GM19025 (cell line): ENCODE measurements at regions not wholly inside any gene's neighbourhood (a gene's known extent, or its start where the extent isn't known, plus 50 kb on each side); places are given as distances from the start of the nearest gene placed in this dataset.
"Not testable (repeated sequence)": the region's sequence is repeated elsewhere in the genome, so short reads cannot be mapped to it uniquely, and the experiment has no call there.

Source experiments
- ATAC-seq: cut with Tn5 transposase; IDR thresholded peaks from one replicate; pipeline ENCODE4 v1.9.1; 2021; ENCODE audit warnings: mild to moderate bottlenecking, low read depth, moderate library complexity; ENCODE audit not compliant: unreplicated experiment

- no peak for ATAC-seq
These were observed 132.1 kb upstream of the SETBP1 start for GRCh38 chr18:44548291-44549221.

- no peak for ATAC-seq
These were observed 128.0 kb upstream of the SETBP1 start for GRCh38 chr18:44552706-44553105.

DNA sequence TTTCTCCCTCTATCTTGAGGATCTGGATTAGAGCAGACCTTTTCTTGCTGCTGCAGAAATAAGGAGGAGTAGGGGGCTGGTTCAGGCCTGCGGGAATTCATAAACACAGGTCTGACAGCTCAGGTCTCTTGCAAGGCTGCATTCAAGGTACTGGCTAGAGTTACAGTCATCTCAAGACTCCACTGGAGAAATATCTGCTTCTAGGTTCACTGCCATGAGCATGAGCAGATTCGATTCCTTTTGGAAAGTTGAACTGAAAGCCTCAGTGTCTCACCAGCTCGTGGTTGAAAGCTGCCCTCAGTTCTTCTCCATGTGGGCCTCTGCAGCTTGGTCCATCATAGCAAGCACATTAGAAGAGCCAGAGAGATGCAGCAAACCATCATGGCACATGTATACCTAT lies 124.4 kb upstream of the SETBP1 start:
- no peak for ATAC-seq

DNA sequence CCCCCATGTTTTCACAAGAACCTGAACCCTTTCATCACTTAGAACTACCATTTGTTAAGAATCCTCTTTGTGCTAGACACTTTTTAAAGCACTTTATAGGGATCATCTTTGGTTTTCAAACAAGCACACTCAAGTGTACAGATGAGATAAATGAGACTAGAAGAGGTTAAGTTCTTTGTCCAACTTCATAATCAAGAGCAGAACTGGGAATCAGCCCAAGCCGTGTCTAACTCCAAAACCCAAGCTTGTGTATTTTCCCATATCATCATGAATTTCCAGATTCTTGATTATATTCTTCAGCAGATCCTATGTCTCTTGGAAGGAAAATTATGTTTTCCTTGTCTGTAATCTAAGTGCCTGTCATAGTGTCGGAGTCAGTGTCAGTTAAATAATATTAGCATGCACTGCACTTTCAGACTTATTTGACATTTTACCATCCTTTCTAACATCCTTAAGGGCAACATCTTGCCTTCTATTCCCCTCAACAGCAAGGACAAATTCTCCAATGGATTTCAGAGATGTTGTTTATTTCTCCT lies 123.0 kb upstream of the SETBP1 start:
- ATAC-seq: no peak

DNA sequence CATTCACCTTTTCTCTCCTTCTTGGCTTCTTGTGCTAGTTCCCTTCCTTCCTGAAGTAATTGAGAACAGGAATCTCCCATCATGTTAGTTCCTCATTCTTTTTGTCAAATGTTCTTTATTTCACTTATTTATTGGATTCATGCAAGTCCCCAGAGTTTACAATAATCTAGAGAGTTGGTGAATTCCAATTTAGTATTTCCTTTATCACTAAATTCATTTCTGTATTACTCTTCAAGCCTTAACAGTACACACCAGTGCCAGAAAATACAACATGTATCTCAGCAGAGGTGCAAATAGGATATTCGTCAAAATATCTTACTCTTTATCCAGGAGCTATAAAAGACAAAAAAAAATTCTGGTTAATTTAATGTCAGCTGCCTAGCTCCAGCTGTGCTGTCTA lies 121.9 kb upstream of the SETBP1 start:
- no peak for ATAC-seq

DNA sequence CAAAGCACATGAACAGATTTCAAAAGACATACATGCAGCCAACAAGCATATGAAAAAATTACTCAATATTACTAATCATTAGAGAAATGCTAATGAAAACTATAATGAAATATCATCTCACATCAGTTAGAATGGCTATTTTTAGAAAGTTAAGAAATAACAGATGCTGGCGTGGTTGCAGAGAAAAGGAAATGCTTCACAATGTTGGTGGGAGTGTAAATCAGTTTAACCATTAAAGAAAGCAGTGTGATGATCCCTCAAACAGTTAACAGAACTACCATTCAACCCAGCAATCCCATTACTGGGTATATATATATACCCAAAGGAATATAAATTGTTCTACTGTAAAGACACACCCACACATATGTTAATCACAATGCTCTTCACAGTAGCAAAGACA lies 117.7 kb upstream of the SETBP1 start:
- no peak for ATAC-seq

DNA sequence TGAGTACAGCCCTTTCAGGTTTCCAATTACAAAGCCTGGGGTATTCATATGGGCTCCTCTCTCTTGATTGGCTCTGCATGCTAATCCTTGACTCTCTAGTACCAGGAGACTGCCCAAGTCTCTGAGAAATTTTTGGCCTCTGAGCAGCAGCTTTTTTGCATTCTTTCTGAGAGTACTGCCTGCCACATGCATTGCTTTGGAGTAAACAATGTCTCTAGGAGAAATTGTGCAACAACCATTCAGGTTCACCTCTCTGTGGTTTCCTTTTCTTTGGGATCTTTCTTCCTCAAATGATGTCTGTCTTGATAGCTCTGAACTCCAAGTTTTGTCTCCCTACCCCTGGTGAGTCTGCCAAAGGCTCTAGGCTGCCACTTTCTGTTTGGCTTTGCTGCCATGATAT lies 115.8 kb upstream of the SETBP1 start:
- no peak for ATAC-seq

DNA sequence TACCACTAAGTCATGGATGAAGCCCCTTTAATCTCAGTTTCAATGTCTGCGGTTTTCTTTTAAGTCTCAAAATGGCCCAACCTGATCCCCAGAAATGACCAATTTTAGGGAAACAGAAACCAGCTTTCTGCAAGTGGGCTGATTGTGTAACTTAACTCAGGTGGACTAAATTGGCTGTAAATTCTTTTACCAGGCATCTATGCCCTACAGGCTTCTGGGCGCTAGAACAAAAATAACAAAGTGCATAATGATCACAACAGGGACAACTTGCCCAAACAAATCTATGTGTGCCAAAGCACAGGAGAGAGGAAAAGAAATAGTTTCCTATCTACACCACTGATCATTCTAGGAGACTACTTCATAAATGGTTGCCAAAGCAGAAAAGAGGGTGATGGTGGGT lies 112.3 kb upstream of the SETBP1 start:
- ATAC-seq: no peak

DNA sequence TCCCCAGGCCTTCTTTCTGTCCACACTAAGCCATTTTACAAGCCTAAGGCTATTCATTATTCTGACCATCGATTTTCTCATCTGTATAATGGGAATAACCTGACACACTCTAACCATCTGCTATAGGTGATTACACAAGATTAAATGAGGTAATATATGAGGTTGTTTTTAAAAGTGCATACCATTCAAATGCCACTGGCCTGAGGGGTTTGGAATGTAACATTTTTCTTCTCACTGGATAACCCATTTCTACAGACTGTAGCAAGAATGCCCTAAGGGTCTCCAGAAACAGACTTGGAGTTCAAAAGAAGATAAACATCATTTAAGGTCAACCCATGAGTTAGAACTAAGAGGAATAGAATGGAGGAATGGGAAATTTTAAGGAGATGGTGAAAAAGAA lies 111.7 kb upstream of the SETBP1 start:
- ATAC-seq: no peak

- no peak for ATAC-seq
These were observed 111.2 kb upstream of the SETBP1 start for GRCh38 chr18:44569391-44570055.

DNA sequence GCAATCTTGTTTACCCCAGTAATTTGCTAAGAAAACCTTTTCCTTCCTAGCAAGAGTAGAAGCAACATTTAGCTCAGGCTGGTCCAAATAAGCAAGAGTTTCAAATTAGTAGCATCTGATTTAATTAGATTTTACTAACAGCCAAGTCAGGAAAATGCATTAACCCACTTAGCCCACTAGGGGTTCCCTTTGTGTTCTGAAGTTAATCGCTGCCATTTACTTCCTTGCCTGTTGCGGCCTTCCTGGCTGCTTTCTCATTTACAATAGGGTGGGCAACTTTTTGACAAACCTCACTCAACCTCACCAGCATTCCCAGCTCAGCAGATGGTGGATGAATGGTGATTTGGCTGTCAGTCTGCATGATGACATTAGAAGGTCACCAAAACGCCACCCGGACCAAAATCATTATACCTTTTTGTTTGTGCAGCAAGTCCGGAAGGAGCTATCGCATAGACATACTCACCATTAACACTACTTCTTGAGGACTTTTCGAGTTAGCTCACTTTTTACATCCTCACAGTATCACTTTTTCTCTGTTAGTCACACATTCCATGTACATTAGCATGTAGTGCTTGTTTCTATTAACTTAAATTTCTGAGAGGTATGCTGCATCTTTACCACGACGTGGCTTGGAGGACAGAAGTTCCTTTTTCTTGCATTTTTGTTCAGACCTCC lies 101.5 kb upstream of the SETBP1 start:
- no peak for ATAC-seq

DNA sequence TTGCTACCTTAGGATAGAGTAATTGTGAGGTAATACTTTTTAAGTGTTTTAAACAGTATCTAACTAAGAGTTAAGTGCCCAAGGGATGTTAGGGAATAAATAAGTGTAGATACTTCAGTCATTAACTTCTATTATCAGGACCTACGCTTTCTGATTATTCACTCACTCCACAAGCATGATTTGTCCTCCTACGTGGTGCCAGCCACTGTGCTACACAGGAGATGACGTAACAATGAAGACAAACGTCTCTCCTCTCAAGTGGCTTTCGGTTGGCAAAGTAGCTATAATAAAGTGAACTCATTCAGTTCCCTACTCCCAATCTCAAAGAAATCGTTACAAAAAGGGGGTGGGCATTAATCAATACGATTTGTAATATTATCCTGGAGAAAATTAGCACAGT lies 100.9 kb upstream of the SETBP1 start:
- no peak for ATAC-seq

- no peak for ATAC-seq
These were observed 100.5 kb upstream of the SETBP1 start for GRCh38 chr18:44580159-44580558.

GRCh38 chr18:44580782-44581181 lies 99.9 kb upstream of the SETBP1 start:
- ATAC-seq: not testable (repeated sequence)

DNA sequence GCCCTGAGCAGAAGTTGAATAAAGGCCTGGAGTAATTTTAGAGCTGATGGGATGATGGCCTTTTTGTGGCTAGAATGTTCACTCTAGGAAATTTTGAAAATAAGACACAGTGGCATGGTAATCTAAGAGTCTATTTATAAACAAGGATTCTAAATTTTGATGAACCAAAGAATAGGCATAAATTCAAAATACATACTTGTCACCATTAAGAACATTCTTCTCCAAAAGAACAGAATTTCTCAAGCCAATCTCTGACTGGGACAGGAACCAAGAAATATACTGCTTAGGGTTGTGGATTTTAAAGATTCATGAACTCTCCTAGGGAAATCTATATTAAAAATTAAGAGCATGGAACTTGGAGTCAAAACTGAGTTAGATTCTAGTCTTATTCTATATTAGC lies 98.2 kb upstream of the SETBP1 start:
- no peak for ATAC-seq

- ATAC-seq: no peak
These were observed 95.8 kb upstream of the SETBP1 start for GRCh38 chr18:44584900-44585299.

DNA sequence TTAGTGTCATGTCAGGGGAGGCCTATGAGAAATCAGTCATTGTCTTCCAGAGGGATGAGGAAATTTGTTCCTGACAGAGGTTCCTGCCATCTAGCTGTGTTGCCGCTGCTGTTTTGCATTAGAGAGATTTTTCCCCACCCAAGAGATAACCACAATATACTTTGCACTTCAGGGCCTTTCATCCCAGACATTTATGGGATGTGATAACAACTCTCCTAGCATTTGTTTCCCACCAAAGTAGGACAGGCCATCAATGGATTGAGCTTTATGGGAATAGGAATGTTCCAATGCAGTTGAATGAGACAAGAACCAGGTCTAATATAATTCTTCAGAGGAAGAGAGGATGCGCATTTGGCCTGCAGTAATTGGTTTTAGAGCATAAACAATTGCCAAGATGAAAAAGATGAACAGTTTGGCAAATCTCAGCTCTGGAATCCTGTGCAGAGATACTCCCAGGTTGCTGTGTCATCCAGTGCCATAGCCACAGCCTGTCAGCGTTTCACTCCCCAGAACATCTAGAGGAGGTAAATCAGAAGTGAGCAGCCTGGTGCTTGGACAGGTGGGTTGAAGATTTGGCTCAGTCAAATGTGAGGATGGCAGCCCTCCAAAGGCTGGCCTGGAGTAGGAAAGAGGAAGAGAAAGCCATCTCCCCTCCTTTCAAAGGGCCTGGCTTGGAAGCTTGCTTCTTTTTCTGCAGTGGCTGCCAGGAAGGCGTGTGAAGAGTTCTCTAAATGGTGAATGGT lies 93.7 kb upstream of the SETBP1 start:
- ATAC-seq: no peak

DNA sequence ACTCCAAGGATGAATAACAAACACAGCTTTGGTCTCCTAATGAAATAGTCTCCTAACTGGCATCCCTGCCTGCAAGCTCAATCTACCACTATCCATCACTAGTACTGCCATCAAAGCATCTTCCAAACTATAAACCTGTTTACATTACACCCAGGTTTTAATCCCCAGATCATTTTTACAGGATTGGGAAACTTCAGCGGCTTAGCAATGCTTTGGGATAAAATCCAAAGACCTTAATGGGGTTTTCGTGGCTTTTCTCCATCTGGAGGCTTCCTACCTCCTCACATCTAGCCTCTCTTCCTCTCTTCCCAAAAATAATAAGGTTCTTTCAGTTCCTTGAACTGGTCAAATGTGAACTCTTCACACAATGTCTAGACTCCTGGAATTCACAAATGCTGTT lies 92.2 kb upstream of the SETBP1 start:
- ATAC-seq: no peak

- ATAC-seq: no peak
These were observed 90.9 kb upstream of the SETBP1 start for GRCh38 chr18:44589693-44590355.
